ENCODE measurements at regions not wholly inside any gene's neighbourhood (a gene's known extent, or its start where the extent isn't known, plus 50 kb on each side); places are given as distances from the start of the nearest gene placed in this dataset.
A peak's percentile ranks its signal among the peaks of the same experiment; 100 is the strongest.

DNA sequence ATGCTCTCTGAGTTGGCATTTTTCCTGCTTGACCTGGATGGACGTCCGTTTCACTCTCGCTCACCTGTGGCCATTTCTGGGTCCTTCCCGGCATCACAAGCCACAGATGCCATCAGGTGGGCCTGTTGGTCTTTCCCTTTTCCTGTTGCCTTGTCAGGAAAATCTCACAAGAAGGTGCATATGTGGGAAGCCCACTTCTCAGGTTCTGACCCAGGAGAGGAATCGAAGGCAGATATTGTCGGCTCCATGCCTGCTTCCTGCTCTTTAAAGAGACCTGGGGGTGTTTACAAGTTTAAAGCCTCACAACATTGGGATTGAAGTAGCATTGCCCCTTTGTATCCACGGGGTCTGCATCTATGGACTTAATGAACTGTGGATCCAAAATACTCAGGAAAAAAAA, 357.9 kb downstream of the RPS24 start:
- Mint-ChIP-seq H3K27ac (no peak overlapping the region), H3K9me3 (no peaks in the 10 kb centered on the region), H3K4me1 (no peaks in the 10 kb centered on the region), H3K4me3 (no peak overlapping the region), H3K36me3 (no peaks in the 10 kb centered on the region)
- DNase-seq (ENCODE audit: low spot score in 2 of 2) (no peak), ATAC-seq (no peak)

DNA sequence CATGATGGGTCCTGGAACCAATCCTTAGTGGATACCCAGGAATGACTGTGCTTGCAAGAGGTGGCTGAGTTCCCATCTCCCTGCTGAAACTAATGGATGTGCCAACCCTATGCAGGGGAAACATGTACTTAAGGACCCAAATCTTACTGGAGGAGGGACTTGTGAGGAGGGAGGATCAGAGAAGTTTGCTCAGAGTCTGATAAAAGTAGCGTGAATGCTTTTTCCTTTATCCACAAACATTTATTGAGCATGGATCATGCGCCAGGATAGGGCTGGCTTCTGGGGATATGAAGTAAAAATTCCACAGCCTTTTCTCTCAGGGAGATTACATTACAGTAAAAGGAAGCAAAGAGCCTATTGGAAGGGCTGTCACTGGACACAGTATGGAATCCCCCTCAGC, 358.5 kb downstream of the RPS24 start:
- H3K4me1 Mint-ChIP-seq = no peaks in the 10 kb centered on the region
- H3K4me3 Mint-ChIP-seq = no peak overlapping the region
- H3K27ac Mint-ChIP-seq = no peak overlapping the region
- ATAC-seq (no peak), DNase-seq (ENCODE audit: low spot score in 2 of 2) (no peak)
- H3K36me3 Mint-ChIP-seq = no peaks in the 10 kb centered on the region
- H3K9me3 Mint-ChIP-seq = no peaks in the 10 kb centered on the region

DNA sequence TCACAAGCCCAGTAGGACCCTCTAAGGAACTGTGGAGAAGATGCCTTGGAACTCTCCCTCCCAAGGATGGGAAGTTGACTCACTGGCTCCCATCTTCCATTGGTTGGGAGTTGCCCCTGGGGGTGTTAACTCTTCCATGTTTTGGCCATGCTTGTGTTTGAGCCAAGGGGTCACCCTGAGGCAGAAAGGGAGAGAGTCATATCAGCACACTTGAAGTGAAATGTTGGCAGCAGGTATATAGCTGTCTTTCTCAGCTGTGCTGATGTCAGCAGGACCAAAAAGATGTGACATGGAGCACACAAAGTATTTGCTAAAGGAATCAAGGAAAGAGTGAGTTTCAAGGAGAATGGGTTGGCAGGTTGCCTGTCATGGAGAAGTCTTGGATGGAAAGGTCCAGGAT, 359.4 kb downstream of the RPS24 start:
- Mint-ChIP-seq H3K27ac (no peak overlapping the region), H3K9me3 (no peaks in the 10 kb centered on the region), H3K36me3 (no peaks in the 10 kb centered on the region), H3K4me1 (no peaks in the 10 kb centered on the region), H3K4me3 (no peak overlapping the region)
- DNase-seq (ENCODE audit: low spot score in 2 of 2) (no peak), ATAC-seq (no peak)

DNA sequence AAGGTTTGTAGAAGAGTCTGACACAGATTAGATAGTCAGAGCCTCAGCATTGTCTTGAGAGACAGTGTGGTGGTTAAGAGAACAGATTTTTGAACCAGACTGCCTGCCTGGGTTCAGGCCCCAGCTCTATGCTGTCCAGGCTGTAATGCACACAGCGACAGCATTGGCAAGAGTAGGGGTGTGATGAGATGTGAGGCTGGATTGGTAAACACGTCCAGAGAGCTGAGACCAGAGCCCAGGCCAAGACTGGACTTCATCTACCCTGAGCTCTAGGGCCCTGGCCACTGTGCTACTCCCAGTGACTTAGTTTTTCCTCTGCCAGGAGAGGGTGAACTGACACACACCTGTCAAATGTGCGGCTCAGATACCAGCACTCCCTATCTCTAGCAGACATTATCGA, 360.4 kb downstream of the RPS24 start:
- H3K27ac Mint-ChIP-seq = no peak overlapping the region
- no peaks in the 10 kb centered on the region for H3K4me1 Mint-ChIP-seq
- DNase-seq (ENCODE audit: low spot score in 2 of 2) (no peak), ATAC-seq (peak; percentile 31)
- H3K9me3 Mint-ChIP-seq = no peaks in the 10 kb centered on the region
- no peak overlapping the region for H3K4me3 Mint-ChIP-seq
- no peaks in the 10 kb centered on the region for H3K36me3 Mint-ChIP-seq

DNA sequence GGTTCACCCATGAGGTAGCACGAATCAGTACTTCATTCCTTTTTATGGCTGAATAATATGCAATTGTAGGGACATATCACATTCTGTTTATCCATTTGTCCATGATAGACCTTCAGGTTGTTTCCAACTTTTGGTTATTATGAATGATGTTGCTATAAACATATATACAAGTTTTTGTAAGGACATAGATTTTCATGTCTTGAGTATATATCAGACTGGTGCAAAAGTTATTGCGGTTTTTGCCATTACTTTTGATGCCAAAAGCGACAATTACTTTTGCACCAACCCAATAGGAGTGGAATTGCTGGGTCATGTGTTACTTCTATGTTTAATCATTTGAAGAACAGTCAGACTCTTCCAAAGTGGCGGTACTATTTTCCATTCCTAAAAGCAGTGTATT, 361.5 kb downstream of the RPS24 start:
- Mint-ChIP-seq H3K27ac (no peak overlapping the region), H3K9me3 (no peaks in the 10 kb centered on the region), H3K4me3 (no peak overlapping the region), H3K36me3 (no peaks in the 10 kb centered on the region), H3K4me1 (no peaks in the 10 kb centered on the region)
- DNase-seq (ENCODE audit: low spot score in 2 of 2) = no peak
- ATAC-seq = no peak

DNA sequence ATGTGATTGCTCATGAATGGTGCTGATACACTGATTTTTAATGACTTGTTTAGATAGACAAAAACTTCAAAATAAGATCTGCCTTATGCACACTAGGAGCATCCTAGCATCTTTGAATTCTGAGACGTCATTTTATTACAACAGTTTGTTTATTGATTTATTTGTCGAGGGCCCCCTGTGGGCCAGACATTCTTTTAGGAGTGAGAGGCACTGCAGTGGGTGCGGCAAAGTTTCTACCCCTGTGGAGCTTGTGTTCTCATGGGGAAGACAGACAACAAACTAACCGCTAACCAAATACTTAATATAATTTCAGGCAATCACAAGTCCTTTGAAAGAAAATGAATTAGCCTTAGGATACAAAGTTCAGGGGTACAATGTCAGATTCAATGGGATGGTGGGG, 363.1 kb downstream of the RPS24 start:
- no peak overlapping the region for H3K27ac Mint-ChIP-seq
- DNase-seq (ENCODE audit: low spot score in 2 of 2) = no peak
- no peak overlapping the region for H3K4me3 Mint-ChIP-seq
- no peaks in the 10 kb centered on the region for H3K9me3 Mint-ChIP-seq
- H3K36me3 Mint-ChIP-seq = no peaks in the 10 kb centered on the region
- no peak for ATAC-seq
- no peaks in the 10 kb centered on the region for H3K4me1 Mint-ChIP-seq

DNA sequence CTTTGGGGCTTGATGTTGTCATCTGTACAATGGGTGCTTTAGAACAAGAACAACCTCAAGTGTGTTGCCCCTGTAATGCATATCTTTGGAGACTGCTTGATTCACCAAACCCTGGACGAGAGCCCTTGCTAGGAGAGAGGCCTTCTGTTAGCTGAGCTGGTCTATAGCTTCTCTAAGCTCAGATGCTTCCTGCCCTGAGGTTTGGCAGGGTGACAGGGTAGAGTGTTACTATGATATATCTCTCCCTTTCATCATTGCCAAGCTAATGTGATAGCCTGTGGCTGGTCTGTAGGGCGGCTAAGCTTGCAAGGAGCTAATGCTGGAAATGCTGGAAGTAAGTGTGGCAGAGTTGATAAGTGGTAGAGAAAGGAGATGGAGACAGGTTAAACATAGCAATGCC, 364.1 kb downstream of the RPS24 start:
- no peaks in the 10 kb centered on the region for H3K36me3 Mint-ChIP-seq
- no peaks in the 10 kb centered on the region for H3K4me1 Mint-ChIP-seq
- no peak overlapping the region for H3K4me3 Mint-ChIP-seq
- ATAC-seq = no peak
- H3K9me3 Mint-ChIP-seq = no peaks in the 10 kb centered on the region
- no peak overlapping the region for H3K27ac Mint-ChIP-seq
- DNase-seq (ENCODE audit: low spot score in 2 of 2) = no peak

DNA sequence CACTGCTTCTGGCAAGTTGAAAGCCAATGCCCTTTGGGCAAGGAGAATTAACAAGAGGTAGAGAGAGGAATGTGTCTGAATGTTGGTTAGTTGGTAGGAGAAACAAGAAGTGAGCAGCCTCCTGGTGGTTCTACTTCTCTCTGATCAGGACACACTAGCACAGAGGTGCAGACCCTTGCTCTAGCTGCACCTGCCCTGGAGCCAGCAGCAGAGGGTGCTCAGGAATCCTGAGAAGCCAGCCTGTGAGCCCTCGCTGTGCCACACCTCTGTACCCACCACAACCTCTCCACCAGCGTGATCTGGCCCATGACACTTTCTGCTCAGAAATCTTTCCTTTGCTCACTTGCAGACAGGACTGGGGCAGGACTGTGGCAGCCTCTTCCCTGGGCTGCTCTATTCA, 364.7 kb downstream of the RPS24 start:
- DNase-seq (ENCODE audit: low spot score in 2 of 2) (no peak), ATAC-seq (no peak)
- no peak overlapping the region for H3K27ac Mint-ChIP-seq
- no peak overlapping the region for H3K4me3 Mint-ChIP-seq
- H3K36me3 Mint-ChIP-seq = no peaks in the 10 kb centered on the region
- H3K4me1 Mint-ChIP-seq = no peaks in the 10 kb centered on the region
- no peaks in the 10 kb centered on the region for H3K9me3 Mint-ChIP-seq

DNA sequence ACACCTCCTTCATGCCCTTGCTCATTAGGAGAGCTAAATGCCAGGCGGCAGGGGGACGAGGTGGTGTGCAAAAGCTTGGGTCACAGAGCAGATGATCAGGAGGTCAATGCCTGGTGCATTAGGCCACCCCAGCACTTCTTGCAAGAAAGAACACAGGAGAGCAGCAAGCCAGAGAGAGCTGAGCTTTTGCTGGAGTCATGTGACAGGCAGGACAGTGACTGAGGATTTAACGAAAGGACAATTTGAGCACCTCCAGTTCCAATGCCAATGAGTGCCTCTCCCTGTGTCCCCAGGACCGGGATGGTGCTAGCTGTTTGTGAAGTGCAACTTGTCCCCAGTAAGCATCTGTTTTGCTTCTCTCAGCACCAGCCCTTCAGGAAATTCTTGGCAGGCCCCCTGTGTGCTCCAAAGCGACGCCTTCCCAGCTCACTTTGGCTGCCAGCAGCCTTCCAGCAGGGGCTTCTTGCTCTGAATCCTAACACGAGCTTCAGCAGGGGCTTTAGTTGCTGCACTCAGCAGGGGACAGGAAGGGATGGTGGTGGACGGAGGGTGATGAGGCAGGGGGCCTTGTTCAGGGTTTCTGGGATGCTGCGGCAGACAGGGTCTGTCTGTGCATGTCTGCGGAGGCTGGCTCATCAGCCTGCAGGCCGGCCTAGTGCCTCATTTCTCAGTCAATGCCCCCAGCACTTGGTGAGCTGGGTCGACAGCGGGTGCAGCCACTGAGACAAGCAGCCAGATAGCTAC, 368.1 kb downstream of the RPS24 start:
- Mint-ChIP-seq H3K36me3 (no peaks in the 10 kb centered on the region), H3K27ac (no peak overlapping the region), H3K4me3 (no peak overlapping the region), H3K9me3 (no peaks in the 10 kb centered on the region), H3K4me1 (peaks cover 3% of the 10 kb centered on the region)
- ATAC-seq = no peak
- no peak for DNase-seq (ENCODE audit: low spot score in 2 of 2)

DNA sequence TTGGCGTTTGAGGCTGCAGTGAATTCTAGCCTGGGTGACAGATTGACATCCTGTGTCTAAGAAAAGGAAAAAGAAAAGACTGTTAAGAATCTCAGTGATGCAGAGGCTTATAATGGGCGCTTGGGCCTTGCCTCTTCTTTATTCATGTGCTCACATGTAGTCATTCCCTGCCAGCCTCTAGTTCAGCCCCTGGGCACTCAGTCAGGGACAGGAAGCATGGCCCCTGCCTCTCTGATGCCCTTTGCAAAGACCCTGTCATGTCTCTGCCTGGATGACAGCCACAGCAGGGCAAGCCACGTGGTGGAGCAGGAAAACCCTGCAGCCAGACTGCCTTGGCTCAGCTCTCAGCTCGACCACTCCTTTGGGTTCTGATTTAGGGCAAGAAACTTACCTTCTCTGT, 368.9 kb downstream of the RPS24 start:
- Mint-ChIP-seq H3K9me3 (no peaks in the 10 kb centered on the region), H3K4me3 (no peak overlapping the region), H3K27ac (no peak overlapping the region), H3K36me3 (no peaks in the 10 kb centered on the region), H3K4me1 (peaks cover 8% of the 10 kb centered on the region)
- DNase-seq (ENCODE audit: low spot score in 2 of 2) (no peak), ATAC-seq (no peak)

DNA sequence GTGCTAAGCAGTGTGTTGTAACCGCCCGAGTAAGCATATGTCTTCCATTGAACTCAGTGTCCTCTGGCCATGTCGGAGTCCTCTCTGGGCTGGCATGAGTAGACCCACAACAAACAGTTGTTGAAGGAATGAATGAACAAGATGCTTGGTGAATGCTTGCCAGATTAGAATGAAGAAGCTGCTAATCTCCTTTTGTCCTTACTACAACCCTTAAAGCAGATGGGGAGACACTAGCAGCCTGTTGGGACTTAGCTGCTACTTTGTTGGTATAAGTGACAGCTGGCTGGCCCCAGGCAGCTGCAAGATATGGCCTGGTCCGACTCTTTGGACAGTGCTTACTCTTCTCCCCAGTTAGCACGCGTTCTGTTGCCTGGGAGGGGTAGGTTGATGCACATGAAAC, 370.1 kb downstream of the RPS24 start:
- H3K4me3 Mint-ChIP-seq = no peak overlapping the region

DNA sequence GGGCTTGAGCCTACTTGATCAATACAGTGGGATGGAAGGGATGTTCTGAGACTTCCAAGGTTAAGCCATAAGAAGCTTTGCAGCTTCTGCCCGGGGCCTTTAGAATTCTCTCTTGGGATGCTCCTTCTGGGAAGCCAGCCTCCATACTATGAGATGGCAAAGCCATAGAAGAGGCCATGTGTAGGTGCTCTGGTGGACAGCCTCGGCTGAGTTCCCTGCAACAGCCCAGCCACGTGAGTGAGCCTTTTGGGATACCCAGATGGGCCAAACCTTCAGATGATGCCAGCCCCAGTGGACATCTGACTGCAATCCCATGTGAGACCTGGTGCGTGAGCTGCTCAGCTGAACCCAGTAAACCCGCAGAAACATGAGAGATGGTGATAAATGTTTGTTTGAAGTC, 370.6 kb downstream of the RPS24 start:
- H3K36me3 Mint-ChIP-seq = no peaks in the 10 kb centered on the region
- ATAC-seq (no peak), DNase-seq (ENCODE audit: low spot score in 2 of 2) (no peak)
- no peak overlapping the region for H3K4me3 Mint-ChIP-seq
- no peak overlapping the region for H3K27ac Mint-ChIP-seq
- H3K9me3 Mint-ChIP-seq = no peaks in the 10 kb centered on the region
- H3K4me1 Mint-ChIP-seq = peaks cover 8% of the 10 kb centered on the region

More for the DNA sequence above, 370.1 kb downstream of the RPS24 start:
- no peak for ATAC-seq
- DNase-seq (ENCODE audit: low spot score in 2 of 2) = no peak
- Mint-ChIP-seq H3K4me1 (peaks cover 8% of the 10 kb centered on the region), H3K36me3 (no peaks in the 10 kb centered on the region), H3K9me3 (no peaks in the 10 kb centered on the region), H3K27ac (no peak overlapping the region)

DNA sequence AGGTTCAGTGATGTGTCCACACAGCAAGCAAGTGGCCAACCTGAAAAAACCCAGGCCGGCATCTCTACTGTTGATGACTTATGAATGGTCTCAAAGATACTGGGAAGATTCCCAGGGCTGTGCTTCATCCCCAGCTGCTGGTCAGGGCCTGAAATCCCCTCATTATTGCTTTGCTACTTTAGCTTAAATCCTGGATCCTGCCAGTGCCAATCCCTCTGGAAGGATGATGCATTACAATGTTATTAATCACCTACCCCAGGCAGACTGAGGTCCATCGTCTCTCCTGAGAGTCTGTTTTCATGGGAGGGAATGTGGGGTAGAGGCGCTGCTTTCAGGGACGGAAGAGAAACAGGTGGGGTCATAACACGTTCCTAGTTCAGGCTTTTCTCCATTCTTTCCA, 371.6 kb downstream of the RPS24 start:
- no peaks in the 10 kb centered on the region for H3K36me3 Mint-ChIP-seq
- peaks cover 8% of the 10 kb centered on the region for H3K4me1 Mint-ChIP-seq
- ATAC-seq (no peak), DNase-seq (ENCODE audit: low spot score in 2 of 2) (no peak)
- no peaks in the 10 kb centered on the region for H3K9me3 Mint-ChIP-seq
- H3K4me3 Mint-ChIP-seq = no peak overlapping the region
- H3K27ac Mint-ChIP-seq = no peak overlapping the region

DNA sequence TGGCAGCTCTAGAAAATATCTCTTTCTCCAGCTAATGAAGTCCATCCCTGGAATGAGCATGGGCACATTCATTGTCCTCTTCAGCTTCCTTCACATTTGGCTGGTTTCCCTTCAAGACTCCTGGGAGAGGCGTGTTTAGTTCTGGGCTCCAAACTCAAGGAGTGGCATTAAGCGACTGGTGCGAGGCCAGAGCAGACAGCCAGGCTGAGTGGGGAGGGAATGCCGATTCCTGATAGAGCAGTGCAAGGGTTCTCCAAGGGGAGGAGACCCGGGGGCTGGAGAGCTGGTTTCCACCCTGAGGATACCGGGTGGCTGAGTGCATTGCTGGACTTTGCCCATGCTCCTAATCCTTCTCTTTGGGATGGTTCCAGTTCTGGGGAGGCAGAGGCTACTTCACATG, 372.1 kb downstream of the RPS24 start:
- H3K36me3 Mint-ChIP-seq = no peaks in the 10 kb centered on the region
- DNase-seq (ENCODE audit: low spot score in 2 of 2) (no peak), ATAC-seq (no peak)
- H3K4me3 Mint-ChIP-seq = no peak overlapping the region
- H3K27ac Mint-ChIP-seq = no peak overlapping the region
- H3K4me1 Mint-ChIP-seq = peaks cover 8% of the 10 kb centered on the region
- no peaks in the 10 kb centered on the region for H3K9me3 Mint-ChIP-seq

DNA sequence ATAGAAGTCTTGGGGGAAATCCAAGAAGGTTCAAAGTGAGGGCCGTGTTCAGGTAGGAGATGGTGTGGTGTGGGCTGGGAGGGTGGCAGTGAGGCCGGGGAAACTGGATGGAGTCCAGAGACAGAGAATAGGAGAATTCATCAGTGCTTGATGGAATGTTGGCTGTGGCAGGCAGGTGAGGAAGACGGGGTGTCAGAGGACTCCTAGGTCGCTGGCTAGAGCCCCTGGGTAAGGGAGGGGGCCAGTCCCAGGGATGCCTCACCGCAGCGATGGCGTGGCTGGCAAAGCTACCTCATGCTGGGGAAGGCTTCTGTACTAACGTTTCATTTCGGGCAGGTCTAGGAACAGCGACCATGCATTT, 373.0 kb downstream of the RPS24 start:
- H3K27ac Mint-ChIP-seq = no peak overlapping the region
- ATAC-seq (peak; percentile 7), DNase-seq (ENCODE audit: low spot score in 2 of 2) (no peak)
- H3K4me1 Mint-ChIP-seq = peaks cover 8% of the 10 kb centered on the region
- H3K4me3 Mint-ChIP-seq = peak overlapping the region; percentile 41
- H3K36me3 Mint-ChIP-seq = no peaks in the 10 kb centered on the region
- H3K9me3 Mint-ChIP-seq = no peaks in the 10 kb centered on the region

DNA sequence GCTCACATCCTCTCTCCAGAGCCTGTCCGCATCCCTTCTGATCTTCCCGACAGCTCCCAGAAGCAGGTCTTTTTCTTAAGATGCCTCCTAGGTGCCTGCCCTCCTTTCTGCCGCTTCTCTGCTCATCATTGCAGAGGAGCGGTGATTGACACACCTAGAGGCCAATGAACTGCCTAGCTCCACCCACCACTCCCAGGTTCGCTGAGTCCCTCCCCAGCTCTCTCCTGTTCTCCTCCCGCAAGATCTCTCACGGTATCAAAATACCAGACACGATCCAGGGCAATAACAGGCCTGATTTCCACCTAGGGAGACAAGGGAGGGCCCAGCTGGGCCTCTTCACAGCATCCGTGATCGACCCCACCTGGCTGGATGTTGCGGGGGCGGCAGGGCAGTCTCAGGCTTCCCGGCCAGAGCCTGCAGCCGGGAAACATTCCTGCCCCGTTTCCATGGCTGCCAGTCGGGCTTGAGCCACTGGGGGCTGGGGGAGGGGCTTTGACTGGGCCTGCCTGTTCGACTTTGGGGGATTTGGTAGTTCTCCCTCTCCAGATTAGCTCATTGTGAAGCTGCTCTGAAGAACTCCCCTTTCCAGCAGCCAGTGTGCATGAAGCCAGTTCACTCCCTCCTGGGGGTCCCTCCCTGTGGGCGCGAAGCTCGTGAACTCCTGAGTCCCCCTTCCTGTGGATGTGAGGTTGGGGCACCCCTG, 373.5 kb downstream of the RPS24 start:
- peak; percentile 70 for ATAC-seq
- Mint-ChIP-seq H3K27ac (no peak overlapping the region), H3K9me3 (no peaks in the 10 kb centered on the region)

More for the DNA sequence above, 373.5 kb downstream of the RPS24 start:
- Mint-ChIP-seq H3K36me3 (no peaks in the 10 kb centered on the region), H3K4me3 (peak overlapping the region; percentile 41), H3K4me1 (peaks cover 8% of the 10 kb centered on the region)
- peak; percentile 31 to 67 for DNase-seq (ENCODE audit: low spot score in 2 of 2)
